Panc1 (cell line): ENCODE measurements at regions not wholly inside any gene's neighbourhood (a gene's known extent, or its start where the extent isn't known, plus 50 kb on each side); places are given as distances from the start of the nearest gene placed in this dataset.

Experiments
- ATAC-seq: fragments of 200-7000 bp; cut with Tn5 transposase; 2 replicates; pipeline ENCODE4 v1.9.1; 2020; ENCODE audit warnings: mild to moderate bottlenecking, moderate library complexity
- BruUV-seq: library from RNA; stranded (reverse); fragments of 400-500 nt; replicated peaks from 2 replicates; lab custom pipeline; 2021; lab: Mats Ljungman, UMichigan
- CTCF ChIA-PET: fragments of 300-600 bp; sonication (Branson Sonifier 250); formaldehyde crosslinking; loops from one replicate; lab custom pipeline; 2022; ENCODE audit warnings: antibody characterized with exemption; lab: Charles Lee
- POLR2A ChIA-PET: fragments of 300-600 bp; sonication (Branson Sonifier 250); formaldehyde crosslinking; loops from one replicate; lab custom pipeline; 2022; ENCODE audit warnings: antibody characterized with exemption; lab: Charles Lee
- DNase-seq: peaks from one replicate; pipeline ENCODE4 v3.0.0-alpha.2; 2010; ENCODE audit warnings: low read depth, low spot score
- H3K27ac ChIP-seq: 2 replicates; pipeline ENCODE4 v1.5.1; 2011; ENCODE audit warnings: mild to moderate bottlenecking, low read length, inconsistent platforms
- H3K27me3 ChIP-seq: fragments of 200-500 bp; sonication (Bioruptor generic); 2 replicates; pipeline ENCODE4 v1.6.0; 2014; ENCODE audit warnings: low read length, inconsistent platforms; ENCODE audit not compliant: control insufficient read depth, insufficient read depth
- H3K36me3 ChIP-seq: fragments of 200-500 bp; sonication (Bioruptor generic); 2 replicates; pipeline ENCODE4 v1.5.1; 2014; ENCODE audit warnings: inconsistent platforms, mild to moderate bottlenecking, low read length, moderate library complexity; ENCODE audit not compliant: control insufficient read depth, insufficient read depth
- H3K4me1 ChIP-seq: 2 replicates; pipeline ENCODE4 v1.5.1; 2011; ENCODE audit warnings: inconsistent platforms, mild to moderate bottlenecking, low read length, moderate library complexity; ENCODE audit not compliant: control insufficient read depth, insufficient read depth
- H3K4me3 ChIP-seq, 2 experiments: 2 replicates each; pipeline ENCODE4 v1.5.1; 2011 to 2012; ENCODE audit warnings: low read depth in 2 of 2, low read length in 2 of 2, mild to moderate bottlenecking in 2 of 2, inconsistent platforms in 1 of 2, moderate library complexity in 1 of 2
- H3K9me3 ChIP-seq: fragments of 200-500 bp; sonication (Bioruptor generic); 2 replicates; pipeline ENCODE4 v1.5.1; 2014; ENCODE audit warnings: low read depth, mild to moderate bottlenecking, inconsistent platforms, low read length, moderate library complexity; ENCODE audit not compliant: control insufficient read depth, insufficient read depth
- POLR2AphosphoS5 ChIP-seq: IDR thresholded peaks from 2 replicates; pipeline ENCODE4 v1.6.1; 2012; ENCODE audit warnings: mild to moderate bottlenecking, low read depth, low read length, moderate library complexity
- REST ChIP-seq, 2 experiments: IDR thresholded peaks; 2 replicates each; pipeline ENCODE4 v1.6.1; 2011 to 2012; ENCODE audit warnings: low read depth in 2 of 2, control low read depth in 1 of 2, low read length in 1 of 2, mild to moderate bottlenecking in 1 of 2, moderate library complexity in 1 of 2; ENCODE audit not compliant: insufficient read depth in 1 of 2
- SIN3A ChIP-seq: IDR thresholded peaks from 2 replicates; pipeline ENCODE4 v1.6.1; 2012; ENCODE audit warnings: low read depth, mild to moderate bottlenecking, low read length, moderate library complexity, borderline replicate concordance; ENCODE audit not compliant: insufficient read depth
- TCF7L2 ChIP-seq: IDR thresholded peaks from 2 replicates; pipeline ENCODE4 v1.6.1; 2011; ENCODE audit warnings: mild to moderate bottlenecking, low read depth, low read length, inconsistent platforms
- in situ Hi-C: cut with HindIII; loops from 2 replicates; pipeline ENCODE4 v1.10.0; 2016; ENCODE audit warnings: low sequenced_read_pairs, low pct_unique_long_range_greater_than_20kb
- intact Hi-C: fragments of 100-400 bp; cut with micrococcal nuclease; formaldehyde crosslinking; loops from one replicate; pipeline ENCODE4 v1.10.0; 2022; ENCODE audit not compliant: unreplicated experiment
- TF ChIP-seq, protein P1 (sequence below): fragments of 450-650 bp; IDR thresholded peaks from 2 replicates; pipeline ENCODE4 v1.5.1; 2017; ENCODE audit warnings: mild to moderate bottlenecking

- CTCF ChIA-PET: no interaction called here
- BruUV-seq: no TSS peak
- no peak for ATAC-seq
- Histone ChIP-seq H3K27me3 (no peaks in the 10 kb centered on the region), H3K36me3 (no peaks in the 10 kb centered on the region), H3K4me3 (no peak overlapping the region), H3K27ac (no peak overlapping the region), H3K4me1 (no peaks in the 10 kb centered on the region), H3K9me3 (no peaks in the 10 kb centered on the region)
- TF ChIP-seq, protein P1, sequence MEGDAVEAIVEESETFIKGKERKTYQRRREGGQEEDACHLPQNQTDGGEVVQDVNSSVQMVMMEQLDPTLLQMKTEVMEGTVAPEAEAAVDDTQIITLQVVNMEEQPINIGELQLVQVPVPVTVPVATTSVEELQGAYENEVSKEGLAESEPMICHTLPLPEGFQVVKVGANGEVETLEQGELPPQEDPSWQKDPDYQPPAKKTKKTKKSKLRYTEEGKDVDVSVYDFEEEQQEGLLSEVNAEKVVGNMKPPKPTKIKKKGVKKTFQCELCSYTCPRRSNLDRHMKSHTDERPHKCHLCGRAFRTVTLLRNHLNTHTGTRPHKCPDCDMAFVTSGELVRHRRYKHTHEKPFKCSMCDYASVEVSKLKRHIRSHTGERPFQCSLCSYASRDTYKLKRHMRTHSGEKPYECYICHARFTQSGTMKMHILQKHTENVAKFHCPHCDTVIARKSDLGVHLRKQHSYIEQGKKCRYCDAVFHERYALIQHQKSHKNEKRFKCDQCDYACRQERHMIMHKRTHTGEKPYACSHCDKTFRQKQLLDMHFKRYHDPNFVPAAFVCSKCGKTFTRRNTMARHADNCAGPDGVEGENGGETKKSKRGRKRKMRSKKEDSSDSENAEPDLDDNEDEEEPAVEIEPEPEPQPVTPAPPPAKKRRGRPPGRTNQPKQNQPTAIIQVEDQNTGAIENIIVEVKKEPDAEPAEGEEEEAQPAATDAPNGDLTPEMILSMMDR: no peak
- no peak for TF ChIP-seq TCF7L2
- TF ChIP-seq REST (IDR thresholded peaks at IDR 0.05; ENCODE audit: insufficient read depth in 1 of 2, low read depth in 2 of 2, low read length in 1 of 2): no peak
- TF ChIP-seq POLR2AphosphoS5: no peak
- no peak for TF ChIP-seq SIN3A
- POLR2A ChIA-PET: no interaction called here
- intact Hi-C loops: no loop called here
- in situ Hi-C loops: no loop called here
- DNase-seq: no peak
Observed at GRCh38 chr12:126248871-126249403, 1183.7 kb downstream of the AACS start.

DNA sequence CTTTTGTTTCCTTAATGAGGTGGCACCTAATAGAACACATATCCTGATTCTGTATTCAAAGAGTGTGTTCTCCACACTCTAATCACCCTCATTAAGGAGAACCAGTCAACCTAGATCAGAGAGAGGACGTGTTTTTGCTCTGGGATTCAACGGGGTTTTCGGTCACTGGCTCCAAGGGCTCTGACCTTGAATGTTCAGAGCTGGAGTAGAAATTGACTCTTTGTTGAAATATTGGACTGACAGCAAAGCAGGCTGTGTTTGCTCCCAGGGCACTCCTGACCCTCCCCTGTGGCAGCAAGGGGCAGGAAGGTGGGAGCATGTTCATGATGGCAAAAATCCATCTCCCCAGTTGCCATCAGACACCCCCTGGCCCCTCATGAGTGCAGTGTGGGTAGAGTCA is 1193.0 kb downstream of the AACS start:
- H3K4me3 ChIP-seq: no peak overlapping the region
- no peaks in the 10 kb centered on the region for H3K9me3 ChIP-seq
- DNase-seq (no peak), ATAC-seq (no peak)
- in situ Hi-C loops (no loop called here), intact Hi-C loops (no loop called here)
- no peak overlapping the region for H3K27ac ChIP-seq
- no peak for TF ChIP-seq TCF7L2
- no TSS peak for BruUV-seq
- POLR2A ChIA-PET: no interaction called here
- CTCF ChIA-PET: no interaction called here
- no peaks in the 10 kb centered on the region for H3K36me3 ChIP-seq
- no peaks in the 10 kb centered on the region for H3K27me3 ChIP-seq
- no peaks in the 10 kb centered on the region for H3K4me1 ChIP-seq

- no peaks in the 10 kb centered on the region for H3K9me3 ChIP-seq
- no peak for DNase-seq
- H3K36me3 ChIP-seq: no peaks in the 10 kb centered on the region
- H3K27me3 ChIP-seq: no peaks in the 10 kb centered on the region
- H3K4me1 ChIP-seq: no peaks in the 10 kb centered on the region
- no peak for ATAC-seq
- in situ Hi-C loops: no loop called here
- TF ChIP-seq REST (IDR thresholded peaks at IDR 0.05; ENCODE audit: insufficient read depth in 1 of 2, low read depth in 2 of 2, low read length in 1 of 2): no peak
- TF ChIP-seq, protein P1: no peak
- TF ChIP-seq SIN3A: no peak
- TF ChIP-seq POLR2AphosphoS5: no peak
- TF ChIP-seq TCF7L2: no peak
- ChIA-PET POLR2A (no interaction called here), CTCF (no interaction called here)
- intact Hi-C loops: no loop called here
- no peak overlapping the region for H3K27ac ChIP-seq
- H3K4me3 ChIP-seq: no peak overlapping the region
- no TSS peak for BruUV-seq
Observed at GRCh38 chr12:126262829-126263228, 1197.6 kb downstream of the AACS start.
